Mesodermal cell (in vitro differentiated cells): ENCODE measurements at regions not wholly inside any gene's neighbourhood (a gene's known extent, or its start where the extent isn't known, plus 50 kb on each side); places are given as distances from the start of the nearest gene placed in this dataset.
A peak's percentile ranks its signal among the peaks of the same experiment; 100 is the strongest.

Source experiments
- H3K27ac ChIP-seq: 2 replicates; pipeline ENCODE4 v1.7.0; 2013; ENCODE audit warnings: mild to moderate bottlenecking, low read depth, low read length, moderate library complexity; ENCODE audit not compliant: severe bottlenecking
- H3K36me3 ChIP-seq: 2 replicates; pipeline ENCODE4 v1.7.1; 2013; ENCODE audit warnings: mild to moderate bottlenecking, low read length, moderate library complexity; ENCODE audit not compliant: control insufficient read depth, insufficient read depth
- H3K4me1 ChIP-seq: one replicate; pipeline ENCODE4 v1.7.1; 2013; ENCODE audit warnings: mild to moderate bottlenecking, low read length; ENCODE audit not compliant: insufficient read depth, control insufficient read depth, poor library complexity, severe bottlenecking
- H3K4me3 ChIP-seq: 2 replicates; pipeline ENCODE4 v1.7.0; 2013; ENCODE audit warnings: low read length, control low read depth, mild to moderate bottlenecking; ENCODE audit not compliant: insufficient read depth, poor library complexity, severe bottlenecking; ENCODE audit errors: extremely low read depth
- H3K9me3 ChIP-seq: 2 replicates; pipeline ENCODE4 v1.7.1; 2013; ENCODE audit warnings: mild to moderate bottlenecking, low read length, moderate library complexity; ENCODE audit not compliant: control insufficient read depth
- WGBS, 2 experiments: methylation state at CpG; one replicate each; pipeline ENCODE4 v1.1.5; 2013; ENCODE audit warnings: missing lambda C conversion rate in 2 of 2; ENCODE audit not compliant: insufficient coverage in 2 of 2; 5-methylcytosine and 5-hydroxymethylcytosine counted together

DNA sequence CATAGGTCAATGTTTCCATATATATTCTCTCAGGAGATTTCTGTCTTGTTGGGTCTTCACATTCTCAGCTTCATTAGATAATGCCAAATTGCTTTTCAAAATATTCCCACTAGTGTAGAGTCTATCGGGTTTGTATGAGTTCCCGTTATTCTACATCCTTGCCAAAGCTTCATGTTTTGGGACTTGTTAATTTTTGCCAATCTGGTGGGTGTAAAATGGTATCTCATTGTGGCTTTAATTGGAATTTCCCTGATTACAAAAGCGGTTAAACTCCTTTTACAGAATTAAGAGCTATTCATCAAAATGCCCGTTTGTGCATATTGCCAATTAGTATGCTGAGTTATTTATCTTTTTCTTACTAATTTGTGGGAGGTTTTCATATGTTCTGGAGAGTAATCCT, 708.4 kb upstream of the ADAMTS5 start:
- Histone ChIP-seq H3K4me1 (no peaks in the 10 kb centered on the region), H3K27ac (no peak overlapping the region), H3K36me3 (no peaks in the 10 kb centered on the region), H3K9me3 (no peaks in the 10 kb centered on the region), H3K4me3 (no peak overlapping the region)
- 93% methylated on average over 2 of the region's 4 CpGs; no CpG with 5 or more reads in 1 of the 2 experiments for WGBS, 2 experiments

DNA sequence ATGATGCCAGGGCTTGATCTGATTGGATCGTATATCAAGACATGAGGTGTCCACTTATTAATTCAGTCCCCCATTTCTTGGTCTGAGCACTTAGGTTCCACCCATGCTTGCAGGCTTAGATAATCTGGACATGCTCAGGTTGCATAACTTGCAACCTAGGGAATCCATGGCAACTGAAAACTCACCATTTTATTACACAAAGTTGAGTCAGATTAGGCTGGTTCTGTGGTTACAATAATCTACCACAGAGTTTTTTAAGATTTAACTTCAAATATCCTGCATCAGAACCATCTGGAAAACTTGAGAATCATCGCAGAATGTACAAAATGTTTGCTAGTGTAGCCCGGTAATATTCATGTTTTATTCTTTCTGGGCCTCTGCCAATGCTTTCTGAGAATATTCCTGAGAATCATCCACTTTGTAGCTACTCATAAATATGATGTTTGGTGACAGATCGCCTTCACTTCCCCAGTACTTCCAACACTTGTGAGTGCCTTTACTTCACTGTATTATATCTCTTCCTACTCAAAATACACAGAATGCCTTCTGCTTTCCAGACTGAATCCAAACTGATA, 707.2 kb upstream of the ADAMTS5 start:
- Histone ChIP-seq H3K27ac (no peak overlapping the region), H3K4me1 (no peaks in the 10 kb centered on the region), H3K9me3 (no peaks in the 10 kb centered on the region), H3K4me3 (no peak overlapping the region), H3K36me3 (no peaks in the 10 kb centered on the region)
- WGBS, 2 experiments, result 88 to 100% methylated on average over 1 to 2 of the region's 4 CpGs

DNA sequence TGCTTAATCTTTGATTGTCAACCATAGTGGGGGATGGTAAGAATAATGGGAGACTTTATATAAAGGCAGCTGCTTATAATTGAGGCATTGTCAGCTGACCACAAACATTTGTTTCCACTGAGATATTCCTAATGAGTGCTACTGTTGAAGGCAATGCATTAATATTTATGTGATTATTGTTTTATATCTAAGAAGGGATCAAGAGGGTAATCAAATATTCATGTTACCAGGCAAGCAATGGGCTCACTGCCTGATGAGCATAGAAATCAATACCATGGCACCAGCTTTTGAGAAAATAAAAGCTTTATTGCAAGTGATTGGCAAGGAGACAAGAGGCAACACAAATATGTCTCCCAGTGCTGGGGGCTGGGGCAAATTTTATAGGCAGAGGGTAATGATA, 706.7 kb upstream of the ADAMTS5 start:
- Histone ChIP-seq H3K27ac (no peak overlapping the region), H3K4me1 (no peaks in the 10 kb centered on the region), H3K9me3 (no peaks in the 10 kb centered on the region), H3K4me3 (no peak overlapping the region), H3K36me3 (no peaks in the 10 kb centered on the region)

DNA sequence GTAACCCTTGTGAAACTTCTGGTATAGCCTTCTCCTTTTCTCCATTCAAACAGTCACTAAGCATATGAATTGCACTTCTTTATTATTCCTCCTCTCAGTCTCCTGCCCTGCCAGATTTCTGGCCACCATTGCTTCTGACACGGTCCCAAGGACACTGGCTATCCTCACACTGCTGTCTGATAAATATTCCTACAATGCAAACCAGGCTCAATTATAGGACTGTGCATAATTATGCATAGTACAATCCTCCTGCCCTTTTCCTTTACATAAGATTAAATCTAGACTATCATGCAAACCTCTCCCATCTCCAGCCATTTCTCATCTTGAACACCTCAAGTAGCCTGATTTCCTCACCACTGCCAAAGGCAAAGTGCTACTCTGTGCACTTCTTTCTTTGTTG, 704.3 kb upstream of the ADAMTS5 start:
- H3K4me3 ChIP-seq, result no peak overlapping the region
- H3K27ac ChIP-seq, result no peak overlapping the region
- H3K9me3 ChIP-seq, result no peaks in the 10 kb centered on the region
- no peaks in the 10 kb centered on the region for H3K4me1 ChIP-seq
- WGBS, 2 experiments, result 69 to 86% methylated on average over 1 of the region's 1 CpG
- no peaks in the 10 kb centered on the region for H3K36me3 ChIP-seq

DNA sequence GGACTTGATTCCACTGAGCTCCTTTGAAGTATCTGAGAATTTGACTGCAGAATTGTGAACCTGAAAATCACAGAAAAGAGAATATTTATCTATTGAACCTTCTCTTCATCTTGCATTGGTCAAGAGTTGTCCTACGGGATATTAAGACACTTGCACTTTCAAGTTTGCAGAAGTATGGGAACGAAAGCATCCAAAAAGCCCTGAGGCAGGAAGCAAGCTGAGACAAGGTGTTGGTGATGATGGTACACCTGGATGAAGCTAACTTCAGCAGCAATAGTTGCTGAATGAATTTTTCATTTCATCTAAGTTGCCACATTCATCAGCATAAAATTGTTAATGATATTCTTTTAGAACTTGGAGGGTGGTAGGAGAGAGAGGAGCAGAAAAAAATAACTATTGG, 686.6 kb upstream of the ADAMTS5 start:
- Histone ChIP-seq H3K4me3 (no peak overlapping the region), H3K27ac (no peak overlapping the region), H3K9me3 (no peaks in the 10 kb centered on the region), H3K36me3 (no peaks in the 10 kb centered on the region), H3K4me1 (peaks cover 3% of the 10 kb centered on the region)
- 88 to 100% methylated on average over 1 of the region's 2 CpGs for WGBS, 2 experiments

DNA sequence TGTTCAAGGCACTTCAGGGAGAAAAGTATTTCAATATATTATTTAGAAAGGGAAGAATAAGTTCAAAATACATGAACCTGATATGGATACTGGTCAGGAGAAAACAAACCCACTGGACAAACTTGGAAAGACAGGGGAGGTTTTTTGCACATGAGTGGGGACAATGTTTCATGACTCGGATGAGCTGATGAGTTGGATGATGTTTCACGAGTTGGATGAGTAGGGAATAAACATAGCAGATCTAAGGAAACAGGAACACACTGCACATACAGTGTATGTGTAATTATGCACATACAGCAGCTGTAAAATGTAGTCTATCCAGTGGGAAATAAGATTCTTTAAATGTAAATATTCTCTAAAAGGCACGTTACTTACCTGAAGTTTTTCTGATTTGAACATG, 682.9 kb upstream of the ADAMTS5 start:
- no peak overlapping the region for H3K27ac ChIP-seq

DNA sequence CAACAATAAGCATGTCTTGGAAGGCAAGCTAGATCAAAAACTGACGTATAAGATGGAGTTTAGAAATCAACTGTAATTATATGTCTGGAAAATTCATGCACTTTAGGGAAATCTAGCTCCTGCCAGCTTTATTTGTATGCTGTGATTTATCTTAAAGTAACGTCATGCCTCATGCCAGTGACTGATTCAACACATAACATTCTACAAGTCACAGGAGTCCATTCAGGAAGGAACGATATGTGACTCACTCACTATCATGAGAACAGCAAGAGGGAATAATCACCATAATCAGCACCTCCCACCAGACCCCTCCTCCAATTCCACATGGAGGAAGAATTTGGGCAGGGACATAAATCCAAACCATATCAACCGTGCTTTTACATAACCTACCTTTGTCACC, 682.4 kb upstream of the ADAMTS5 start:
- Histone ChIP-seq H3K4me1 (peaks cover 3% of the 10 kb centered on the region), H3K36me3 (no peaks in the 10 kb centered on the region), H3K9me3 (no peaks in the 10 kb centered on the region), H3K4me3 (no peak overlapping the region), H3K27ac (peak overlapping the region; percentile 17)
- WGBS, 2 experiments, result 38 to 80% methylated on average over 1 of the region's 4 CpGs

More for the DNA sequence above, 682.9 kb upstream of the ADAMTS5 start:
- peaks cover 3% of the 10 kb centered on the region for H3K4me1 ChIP-seq
- H3K4me3 ChIP-seq, result no peak overlapping the region
- H3K9me3 ChIP-seq, result no peaks in the 10 kb centered on the region
- 100% methylated on average over 1 of the region's 3 CpGs; no CpG with 5 or more reads in 1 of the 2 experiments for WGBS, 2 experiments
- H3K36me3 ChIP-seq, result no peaks in the 10 kb centered on the region

DNA sequence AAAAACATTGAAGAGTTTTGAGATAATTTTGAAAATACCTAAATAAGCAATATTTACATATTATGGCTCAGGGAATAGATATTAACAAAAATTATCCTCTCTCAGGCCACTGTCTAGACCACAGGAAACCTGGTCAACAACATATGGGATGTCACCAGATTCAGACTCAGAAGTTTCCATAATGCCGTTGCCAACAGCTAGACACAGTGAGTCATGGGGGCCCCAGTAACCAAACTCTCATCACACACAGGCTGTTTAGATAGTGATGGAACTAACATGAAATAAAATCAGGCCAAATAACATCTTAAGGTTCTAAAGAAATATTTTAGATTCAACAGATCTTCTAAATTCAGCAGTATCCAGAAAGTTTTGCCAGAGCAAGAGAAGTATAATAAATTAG, 681.7 kb upstream of the ADAMTS5 start:
- H3K4me1 ChIP-seq, result peaks cover 3% of the 10 kb centered on the region
- H3K36me3 ChIP-seq, result no peaks in the 10 kb centered on the region
- no peak overlapping the region for H3K27ac ChIP-seq
- no peaks in the 10 kb centered on the region for H3K9me3 ChIP-seq
- 100% methylated on average over 1 of the region's 1 CpG for WGBS, 2 experiments
- no peak overlapping the region for H3K4me3 ChIP-seq

DNA sequence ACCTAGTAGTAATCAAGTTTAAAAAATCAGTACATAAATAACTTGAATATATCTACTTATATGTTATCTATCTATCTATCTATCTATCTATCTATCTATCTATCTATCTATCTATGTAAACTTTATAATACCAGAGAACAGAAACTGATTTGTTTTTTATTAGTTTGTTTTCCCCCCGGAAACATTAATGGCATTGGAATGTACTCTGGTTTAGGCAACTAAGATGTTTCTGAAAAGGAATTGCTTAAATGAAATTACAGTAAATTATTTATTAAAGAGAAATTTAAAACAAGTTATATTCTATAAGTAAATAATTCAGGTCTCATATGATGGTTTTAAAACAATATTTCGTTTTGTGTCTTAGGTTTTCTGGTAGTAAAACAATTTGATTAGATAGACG, 681.0 kb upstream of the ADAMTS5 start:
- WGBS, 2 experiments, result no CpG with 5 or more reads among the region's 3 CpGs
- Histone ChIP-seq H3K27ac (no peak overlapping the region), H3K4me1 (peaks cover 3% of the 10 kb centered on the region), H3K4me3 (no peak overlapping the region), H3K36me3 (no peaks in the 10 kb centered on the region), H3K9me3 (no peaks in the 10 kb centered on the region)

DNA sequence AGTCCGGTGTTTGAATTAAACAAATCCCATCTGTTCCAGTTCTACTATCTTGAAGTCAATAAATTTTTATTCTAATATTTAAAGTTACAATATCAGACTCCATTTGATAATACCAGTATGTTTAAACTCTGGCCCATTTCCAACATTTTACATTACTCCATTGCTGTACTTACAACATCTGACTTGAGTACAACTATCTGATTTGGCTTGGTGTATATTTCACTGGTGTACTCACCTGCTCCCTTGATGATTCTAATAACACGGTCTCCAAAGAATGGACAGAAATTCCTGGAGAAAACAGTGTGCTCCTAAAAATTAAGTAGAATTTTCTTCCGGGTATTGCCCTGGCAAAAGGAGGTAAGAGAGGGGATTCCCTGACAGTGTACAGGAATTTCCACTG, 680.5 kb upstream of the ADAMTS5 start:
- 100% methylated on average over 1 of the region's 3 CpGs for WGBS, 2 experiments
- no peak overlapping the region for H3K27ac ChIP-seq
- H3K4me3 ChIP-seq, result no peak overlapping the region
- no peaks in the 10 kb centered on the region for H3K36me3 ChIP-seq
- H3K9me3 ChIP-seq, result no peaks in the 10 kb centered on the region
- H3K4me1 ChIP-seq, result peaks cover 3% of the 10 kb centered on the region

DNA sequence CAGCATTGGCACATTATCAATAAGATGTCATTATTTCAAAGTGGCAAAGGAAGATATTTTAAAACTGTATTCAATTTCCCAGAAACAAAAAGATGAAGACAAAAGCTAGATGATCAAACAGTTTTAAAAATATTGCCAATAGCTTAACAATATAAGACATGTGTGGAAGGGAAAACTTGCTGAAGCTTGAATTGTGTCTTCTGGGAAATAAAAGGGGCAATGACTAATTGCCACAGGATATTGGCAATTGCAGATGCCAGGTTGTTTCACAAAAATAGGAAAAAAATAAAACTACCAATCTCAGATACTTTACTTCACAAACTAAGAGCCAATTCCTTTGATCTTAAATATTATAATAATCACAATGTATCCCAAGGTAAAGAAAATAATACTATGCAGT, 679.8 kb upstream of the ADAMTS5 start:
- Histone ChIP-seq H3K4me1 (peaks cover 3% of the 10 kb centered on the region), H3K36me3 (no peaks in the 10 kb centered on the region), H3K9me3 (no peaks in the 10 kb centered on the region), H3K4me3 (no peak overlapping the region), H3K27ac (no peak overlapping the region)
